HCEC 1CT (cell line): ENCODE measurements at regions not wholly inside any gene's neighbourhood (a gene's known extent, or its start where the extent isn't known, plus 50 kb on each side); places are given as distances from the start of the nearest gene placed in this dataset.

Source experiments
- DNase-seq: peaks from one replicate; pipeline ENCODE4 v3.0.0-alpha.2; 2017

DNA sequence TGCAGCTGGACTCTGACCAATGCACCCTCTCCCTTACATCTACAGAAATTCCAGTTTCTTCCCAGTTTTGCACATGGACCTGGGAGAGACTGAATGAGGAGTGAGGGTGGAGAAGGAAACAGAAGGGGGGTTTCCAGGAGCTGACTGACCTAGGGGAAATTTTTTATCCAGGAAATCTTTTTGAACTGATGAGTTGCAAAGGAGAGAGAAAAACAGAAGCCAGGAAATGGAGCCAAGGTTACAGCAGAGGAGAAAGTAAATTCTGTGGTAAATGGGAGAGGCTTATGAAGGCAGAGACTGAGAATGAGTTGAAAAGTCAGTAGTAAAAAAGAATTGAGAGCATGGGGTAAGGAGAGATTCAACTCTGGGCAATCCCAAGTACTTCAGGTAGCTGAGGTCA lies 192.8 kb downstream of the SMIM20 start:
- DNase-seq, result no peak

- no peak for DNase-seq
These were observed 194.0 kb downstream of the SMIM20 start for GRCh38 chr4:26108054-26108453.

DNA sequence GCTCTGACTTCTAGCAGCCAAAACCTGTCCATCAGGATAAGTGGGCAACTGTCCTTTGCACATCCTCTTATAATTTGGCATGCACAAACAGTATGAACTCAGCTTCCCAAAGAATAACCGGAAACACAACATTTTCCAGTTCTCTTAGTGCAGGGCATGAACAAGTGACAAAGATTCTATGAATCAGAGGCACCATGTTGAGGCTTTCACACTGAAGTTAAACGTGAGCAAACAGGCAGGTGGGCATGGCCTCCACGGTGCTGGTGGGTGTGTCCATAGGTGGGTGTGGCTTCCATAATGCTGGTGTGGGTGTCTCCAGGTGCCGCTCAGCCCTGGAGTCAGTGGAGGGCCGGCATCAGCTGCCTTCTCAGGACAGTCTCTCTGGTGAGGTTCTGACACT lies 196.5 kb downstream of the SMIM20 start:
- no peak for DNase-seq

- DNase-seq, result no peak
These were observed 199.4 kb downstream of the SMIM20 start for GRCh38 chr4:26113339-26113940.

DNA sequence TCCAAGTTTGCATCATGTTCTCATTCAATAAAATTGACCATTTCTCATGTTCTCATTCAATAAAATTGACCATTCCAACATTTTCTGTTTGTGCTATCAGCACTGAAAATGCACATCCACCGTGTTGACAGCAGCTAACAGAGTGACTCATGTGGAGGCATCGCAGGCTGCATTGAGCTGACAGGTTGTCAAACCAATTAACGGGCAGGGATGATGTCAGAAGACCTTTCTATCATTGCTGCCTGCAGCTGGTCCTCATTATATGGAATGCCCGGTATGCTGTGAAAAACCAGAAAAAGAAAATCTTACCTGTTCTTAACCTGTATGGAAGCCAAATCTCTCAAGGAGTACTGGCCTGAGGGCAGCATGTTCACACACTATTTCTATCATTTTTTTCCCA lies 202.0 kb downstream of the SMIM20 start:
- DNase-seq, result no peak

GRCh38 chr4:26120098-26120825 lies 200.6 kb upstream of the RBPJ start:
- no peak for DNase-seq

- no peak for DNase-seq
These were observed 198.1 kb upstream of the RBPJ start for GRCh38 chr4:26122690-26123089.

GRCh38 chr4:26124753-26125321 lies 196.0 kb upstream of the RBPJ start:
- DNase-seq, result no peak

- DNase-seq, result no peak
These were observed 194.6 kb upstream of the RBPJ start for GRCh38 chr4:26126143-26126718.

- no peak for DNase-seq
These were observed 193.8 kb upstream of the RBPJ start for GRCh38 chr4:26126994-26127393.

DNA sequence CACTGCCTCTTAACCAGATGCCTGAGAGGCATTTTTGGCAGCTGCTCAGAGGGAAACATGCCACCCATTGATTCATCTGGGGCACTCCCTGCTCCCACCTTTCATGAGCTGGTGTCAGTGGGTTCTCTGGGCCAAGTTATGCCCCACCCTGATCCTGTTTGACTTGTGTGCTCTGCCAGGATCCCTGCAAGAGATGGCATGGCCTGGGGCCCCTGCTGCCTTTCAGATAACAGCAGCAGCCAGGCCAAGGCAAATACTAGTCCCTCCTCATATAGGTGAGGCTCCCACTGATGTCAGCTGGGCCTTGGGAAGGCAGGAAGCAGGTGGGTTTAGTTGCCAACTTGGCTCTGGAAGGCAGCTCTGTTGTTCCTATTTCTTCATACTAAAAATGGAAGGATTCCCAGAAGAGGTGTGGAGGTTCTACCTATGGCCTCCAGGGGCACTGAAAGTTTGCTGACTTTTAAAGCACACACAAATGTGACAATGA lies 192.9 kb upstream of the RBPJ start:
- no peak for DNase-seq

DNA sequence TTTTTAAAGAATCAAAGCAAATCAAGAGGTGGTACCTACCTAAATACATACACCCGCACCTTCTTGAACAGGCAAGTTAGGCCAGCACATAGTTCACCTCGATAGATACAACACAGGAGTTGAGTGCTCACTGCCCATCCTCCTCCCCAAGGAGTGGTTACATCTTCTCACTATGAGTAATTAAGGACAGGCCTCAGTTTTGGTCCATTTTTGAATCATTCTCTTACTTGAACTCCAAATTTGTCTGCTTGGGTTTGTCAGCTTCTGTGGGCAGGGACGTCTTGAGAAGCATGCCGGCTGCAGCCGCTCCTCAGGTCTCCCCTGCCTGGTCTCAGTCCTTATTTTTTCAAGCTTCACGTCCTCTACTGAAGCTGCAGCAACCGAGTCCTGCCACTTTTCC lies 190.6 kb upstream of the RBPJ start:
- no peak for DNase-seq

DNA sequence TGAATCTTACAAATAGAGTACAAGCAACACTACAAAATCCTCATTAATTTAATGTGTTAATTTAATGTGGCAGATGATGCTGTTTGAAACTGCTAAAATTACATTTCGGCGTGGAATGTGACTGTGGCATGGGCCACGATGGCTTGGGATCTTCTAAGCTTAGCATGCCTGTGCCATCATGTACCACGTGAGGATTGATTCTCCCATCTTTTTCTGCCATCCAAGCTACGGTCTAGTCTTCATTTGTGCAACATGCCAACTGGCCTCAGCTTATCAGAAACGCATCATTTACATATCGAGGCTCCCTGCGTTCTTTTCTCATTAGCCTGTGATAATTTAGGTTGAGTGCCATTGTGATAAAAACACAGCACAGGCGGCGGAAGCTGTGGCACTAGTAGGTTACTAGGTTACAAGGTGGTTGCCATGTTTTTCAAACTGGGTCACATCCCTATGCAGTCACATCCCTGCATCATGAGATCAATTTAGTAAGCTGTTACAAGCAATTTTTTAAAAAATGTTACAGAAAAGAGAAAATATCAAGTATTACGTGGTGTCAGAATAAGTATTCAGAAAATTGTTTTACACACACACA lies 189.9 kb upstream of the RBPJ start:
- DNase-seq, result no peak

- DNase-seq, result no peak
These were observed 189.1 kb upstream of the RBPJ start for GRCh38 chr4:26131711-26132110.

GRCh38 chr4:26132858-26133257 lies 188.0 kb upstream of the RBPJ start:
- no peak for DNase-seq

DNA sequence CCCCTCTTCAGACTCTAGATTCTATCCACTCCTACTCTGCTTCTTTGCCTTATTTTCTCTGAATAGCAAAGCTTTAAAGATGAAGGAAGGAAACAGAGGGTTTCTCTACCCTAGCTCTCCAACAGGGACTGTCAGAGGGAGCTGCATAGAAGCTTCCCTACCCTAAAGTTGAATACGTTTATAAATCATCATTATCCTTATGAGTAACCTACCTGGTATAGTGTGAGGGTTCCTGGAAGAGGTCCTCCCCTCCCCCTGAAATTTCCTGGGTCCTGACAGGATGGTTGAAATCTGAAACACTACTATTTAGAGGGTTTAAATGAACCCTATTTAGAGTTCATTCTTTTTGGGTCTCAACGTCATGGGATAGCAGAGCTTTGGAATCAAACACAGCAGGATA lies 187.0 kb upstream of the RBPJ start:
- no peak for DNase-seq

DNA sequence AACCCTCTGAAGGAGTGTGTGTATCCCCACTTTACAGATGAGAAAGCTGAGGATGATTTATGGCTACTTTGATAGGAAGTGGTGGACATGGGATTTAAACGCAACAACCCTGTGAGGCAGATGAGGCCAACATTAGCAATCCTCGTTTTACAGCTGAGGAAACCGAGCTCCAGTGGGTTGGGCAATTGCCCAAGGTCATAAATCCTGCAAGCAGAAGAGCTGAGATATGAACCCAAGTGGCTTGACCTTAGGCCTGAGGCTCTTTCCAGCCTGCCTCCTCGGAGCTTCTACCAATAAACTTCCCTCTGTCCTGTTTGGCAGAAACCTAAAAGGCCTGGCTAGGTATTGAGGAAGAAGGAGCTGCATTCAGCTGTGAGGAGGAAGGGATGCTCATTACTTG lies 185.5 kb upstream of the RBPJ start:
- DNase-seq, result peak; percentile 28

GRCh38 chr4:26136615-26137014 lies 184.2 kb upstream of the RBPJ start:
- DNase-seq, result no peak

DNA sequence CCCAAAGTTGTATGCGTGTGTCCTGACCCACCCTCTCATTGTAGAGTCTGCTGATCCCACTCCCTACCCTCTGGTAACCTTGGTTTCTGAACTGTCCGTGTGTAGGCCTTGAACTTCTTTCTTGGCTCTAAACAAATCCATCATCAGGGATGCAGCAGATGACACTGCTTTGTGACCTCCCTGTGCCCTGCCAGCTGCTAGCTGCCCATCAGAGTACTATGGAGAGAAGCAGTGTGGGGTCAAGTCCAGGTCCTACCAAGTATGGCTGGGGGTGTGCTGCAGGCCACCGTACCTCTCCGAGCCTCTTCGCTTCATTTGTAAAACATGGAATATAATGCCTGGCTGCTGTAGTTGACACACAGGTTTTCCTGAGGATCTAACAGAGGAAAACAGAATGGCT lies 183.5 kb upstream of the RBPJ start:
- no peak for DNase-seq

GRCh38 chr4:26139310-26139924 lies 181.4 kb upstream of the RBPJ start:
- DNase-seq, result no peak

DNA sequence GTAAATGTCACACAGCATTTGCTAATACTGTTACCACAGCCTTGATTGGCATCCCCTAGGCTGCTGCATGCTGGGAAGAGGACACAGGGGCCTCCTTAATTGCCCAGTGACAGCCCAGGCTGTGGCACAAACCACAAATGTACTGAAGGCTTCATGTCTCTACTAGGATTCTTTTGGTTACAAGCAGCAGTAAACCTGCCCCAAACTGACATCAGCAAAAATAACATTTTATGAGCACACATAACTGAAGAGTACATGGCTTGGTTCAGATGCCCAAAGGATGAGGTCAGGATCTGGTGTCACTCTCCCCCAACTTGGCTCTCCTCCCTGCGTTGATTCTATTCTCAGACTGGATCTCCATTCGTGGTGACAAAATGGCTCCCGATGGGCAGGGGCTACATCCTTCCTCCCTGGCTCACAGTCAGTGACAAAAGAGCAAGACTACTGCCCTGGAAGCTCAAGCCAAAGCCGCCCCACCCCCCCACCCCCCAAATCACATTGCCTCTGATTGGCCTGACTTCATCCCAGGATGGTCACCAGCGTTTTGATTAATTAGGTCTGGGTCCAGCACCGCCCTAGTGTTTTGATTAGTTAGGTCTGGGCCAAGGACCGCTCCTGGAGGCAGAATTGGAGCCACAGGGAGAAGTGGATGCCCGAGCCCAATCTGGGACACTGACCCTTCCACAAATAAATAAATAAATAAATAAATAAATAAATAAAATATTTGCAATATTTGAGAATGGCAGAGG lies 180.5 kb upstream of the RBPJ start:
- peak; percentile 35 for DNase-seq

GRCh38 chr4:26141051-26141721 lies 179.6 kb upstream of the RBPJ start:
- no peak for DNase-seq
